H9 (cell line): ENCODE measurements at regions not wholly inside any gene's neighbourhood (a gene's known extent, or its start where the extent isn't known, plus 50 kb on each side); places are given as distances from the start of the nearest gene placed in this dataset.

Experiments used
- DNase-seq: peaks from one replicate; pipeline ENCODE4 v3.0.0-alpha.2; 2017
- H2AFZ ChIP-seq: one replicate; pipeline ENCODE4 v1.6.1; 2013; ENCODE audit warnings: mild to moderate bottlenecking, low read length, control low read depth, moderate library complexity
- H2AK5ac ChIP-seq: 2 replicates; pipeline ENCODE4 v1.6.1; 2013; ENCODE audit warnings: low read length, control low read depth, mixed read lengths; ENCODE audit not compliant: insufficient read length
- H2BK120ac ChIP-seq: one replicate; pipeline ENCODE4 v1.6.1; 2013; ENCODE audit warnings: low read depth, mild to moderate bottlenecking, low read length, control low read depth, inconsistent platforms; ENCODE audit not compliant: poor library complexity, severe bottlenecking
- H2BK12ac ChIP-seq: 2 replicates; pipeline ENCODE4 v1.6.1; 2013; ENCODE audit warnings: low read length, control low read depth, mixed read lengths, low read depth; ENCODE audit not compliant: insufficient read length
- H2BK15ac ChIP-seq: 2 replicates; pipeline ENCODE4 v1.6.1; 2013; ENCODE audit warnings: low read depth, low read length, control low read depth
- H2BK20ac ChIP-seq: one replicate; pipeline ENCODE4 v1.6.1; 2013; ENCODE audit warnings: low read depth, mild to moderate bottlenecking, low read length, control low read depth, inconsistent platforms; ENCODE audit not compliant: poor library complexity, severe bottlenecking
- H2BK5ac ChIP-seq: 2 replicates; pipeline ENCODE4 v1.6.1; 2013; ENCODE audit warnings: low read length, control low read depth, mixed read lengths; ENCODE audit not compliant: insufficient read length
- H3K14ac ChIP-seq: 2 replicates; pipeline ENCODE4 v1.6.1; 2013; ENCODE audit warnings: low read length, control low read depth; ENCODE audit not compliant: insufficient read depth
- H3K18ac ChIP-seq: 2 replicates; pipeline ENCODE4 v1.6.1; 2013; ENCODE audit warnings: low read depth, mild to moderate bottlenecking, mixed read lengths, low read length, control low read depth; ENCODE audit not compliant: insufficient read length
- H3K23ac ChIP-seq: 2 replicates; pipeline ENCODE4 v1.6.1; 2013; ENCODE audit warnings: low read length, control low read depth, mixed read lengths, low read depth; ENCODE audit not compliant: insufficient read length
- H3K23me2 ChIP-seq: 2 replicates; pipeline ENCODE4 v1.6.1; 2013; ENCODE audit warnings: low read depth, mild to moderate bottlenecking, mixed read lengths, low read length, control low read depth; ENCODE audit not compliant: insufficient read length, poor library complexity, severe bottlenecking
- H3K27ac ChIP-seq: 2 replicates; pipeline ENCODE4 v1.5.1; 2013; ENCODE audit warnings: low read length, control low read depth, mixed read lengths, low read depth; ENCODE audit not compliant: insufficient read length
- H3K27me3 ChIP-seq: 2 replicates; pipeline ENCODE4 v1.6.1; 2013; ENCODE audit warnings: low read length, control low read depth, inconsistent platforms; ENCODE audit not compliant: insufficient read depth
- H3K4ac ChIP-seq: 2 replicates; pipeline ENCODE4 v1.6.1; 2013; ENCODE audit warnings: low read depth, mild to moderate bottlenecking, control low read depth, inconsistent platforms, low read length, moderate library complexity
- H3K4me1 ChIP-seq: 2 replicates; pipeline ENCODE4 v1.6.1; 2013; ENCODE audit warnings: low read length, control low read depth, inconsistent platforms; ENCODE audit not compliant: insufficient read depth
- H3K4me2 ChIP-seq: 2 replicates; pipeline ENCODE4 v1.6.1; 2013; ENCODE audit warnings: low read length, control low read depth, mixed read lengths; ENCODE audit not compliant: insufficient read length, insufficient read depth
- H3K56ac ChIP-seq: 2 replicates; pipeline ENCODE4 v1.6.1; 2013; ENCODE audit warnings: low read depth, mild to moderate bottlenecking, mixed read lengths, low read length, control low read depth; ENCODE audit not compliant: insufficient read length
- H3K79me1 ChIP-seq: 2 replicates; pipeline ENCODE4 v1.6.1; 2013; ENCODE audit warnings: low read depth, mild to moderate bottlenecking, moderate library complexity, low read length, control low read depth, inconsistent platforms; ENCODE audit not compliant: insufficient read depth, poor library complexity, severe bottlenecking
- H3K79me2 ChIP-seq: 2 replicates; pipeline ENCODE4 v1.6.1; 2013; ENCODE audit warnings: low read length, control low read depth, inconsistent platforms; ENCODE audit not compliant: insufficient read depth
- H3K9ac ChIP-seq: 2 replicates; pipeline ENCODE4 v1.6.1; 2013; ENCODE audit warnings: low read length, control low read depth, mixed read lengths; ENCODE audit not compliant: insufficient read length; ENCODE audit errors: extremely low read depth
- H3K9me3 ChIP-seq: one replicate; pipeline ENCODE4 v1.6.1; 2013; ENCODE audit warnings: low read depth, low read length, inconsistent platforms; ENCODE audit not compliant: control insufficient read depth
- H3T11ph ChIP-seq: one replicate; pipeline ENCODE4 v1.6.1; 2013; ENCODE audit warnings: mild to moderate bottlenecking, low read length, control low read depth, inconsistent platforms
- H4K20me1 ChIP-seq: one replicate; pipeline ENCODE4 v1.6.1; 2013; ENCODE audit not compliant: control insufficient read depth, insufficient read length, insufficient read depth
- H4K5ac ChIP-seq: 2 replicates; pipeline ENCODE4 v1.6.1; 2013; ENCODE audit warnings: low read depth, mild to moderate bottlenecking, mixed read lengths, low read length, control low read depth; ENCODE audit not compliant: insufficient read length
- H4K8ac ChIP-seq: replicated peaks from 2 replicates; pipeline ENCODE4 v1.6.1; 2013; ENCODE audit warnings: low read length, control low read depth, mixed read lengths, low read depth; ENCODE audit not compliant: insufficient read length
- H4K91ac ChIP-seq: 2 replicates; pipeline ENCODE4 v1.6.1; 2013; ENCODE audit warnings: low read depth, mild to moderate bottlenecking, moderate library complexity, mixed read lengths, low read length, control low read depth; ENCODE audit not compliant: insufficient read length
- H3K27ac Mint-ChIP-seq, 3 experiments: 2 replicates in 2 of 3; 3 replicates in 1 of 3; pipeline ENCODE4 v1.8.0; 2020 to 2021; ENCODE audit warnings: mixed read lengths in 3 of 3, mild to moderate bottlenecking in 1 of 3, moderate library complexity in 1 of 3
- H3K27me3 Mint-ChIP-seq: 2 replicates; pipeline ENCODE4 v1.8.0; 2021; ENCODE audit warnings: low read depth, mild to moderate bottlenecking, moderate library complexity, mixed read lengths
- H3K36me3 Mint-ChIP-seq, 3 experiments: 2 replicates in 2 of 3; 3 replicates in 1 of 3; pipeline ENCODE4 v1.8.0; 2020 to 2021; ENCODE audit warnings: low read depth in 3 of 3, mixed read lengths in 3 of 3; ENCODE audit not compliant: insufficient read depth in 1 of 3
- H3K4me1 Mint-ChIP-seq, 2 experiments: 2 replicates each; pipeline ENCODE4 v1.8.0; 2020; ENCODE audit warnings: mixed read lengths in 2 of 2
- H3K4me3 Mint-ChIP-seq, 2 experiments: 2 replicates in 1 of 2; 3 replicates in 1 of 2; pipeline ENCODE4 v1.8.0; 2020 to 2021; ENCODE audit warnings: mild to moderate bottlenecking in 2 of 2, mixed read lengths in 2 of 2, moderate library complexity in 1 of 2
- H3K9me3 Mint-ChIP-seq, 2 experiments: 2 replicates in 1 of 2; 3 replicates in 1 of 2; pipeline ENCODE4 v1.8.0; 2020; ENCODE audit warnings: mild to moderate bottlenecking in 2 of 2, mixed read lengths in 2 of 2, moderate library complexity in 1 of 2
- WGBS: extraction: QIAGEN DNeasy Blood & Tissue Kit; methylation state at CpG from one replicate; pipeline ENCODE4 v1.1.7; 2013; ENCODE audit warnings: missing lambda C conversion rate, low lambda C conversion rate, mixed read lengths; ENCODE audit not compliant: insufficient read length; ENCODE audit errors: extremely low coverage; 5-methylcytosine and 5-hydroxymethylcytosine counted together
- TF ChIP-seq, protein P1 (sequence below): fragments of 200-600 bp; sonication (generic); conservative IDR thresholded peaks from 3 replicates; pipeline ENCODE4 v1.8.0; 2021; ENCODE audit warnings: antibody characterized with exemption, mild to moderate bottlenecking

DNA sequence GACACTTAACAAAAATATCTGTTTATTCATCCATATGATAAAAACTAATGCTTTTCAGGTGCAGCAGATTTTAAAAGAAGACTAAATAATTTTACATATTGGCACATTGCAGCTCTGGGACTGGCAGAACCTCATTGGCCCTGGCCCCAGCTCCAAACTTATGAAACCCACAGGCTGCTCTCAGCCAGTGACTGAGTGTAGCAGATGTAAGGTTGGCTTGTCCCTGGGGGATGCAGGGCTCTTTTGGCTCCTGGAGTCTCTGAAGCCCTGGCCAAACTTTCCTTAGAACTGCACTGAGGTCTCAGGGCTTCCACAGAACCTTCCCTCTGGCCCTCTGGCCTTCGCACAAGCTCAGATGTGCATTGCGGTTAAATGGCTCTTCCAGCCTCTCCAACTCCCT is 725.0 kb upstream of the SOX11 start:
- Histone ChIP-seq H3K4me1 (no peaks in the 10 kb centered on the region), H3K14ac (no peak overlapping the region), H2BK20ac (no peak overlapping the region), H3K4ac (no peak overlapping the region), H3K56ac (no peak overlapping the region), H2BK12ac (no peak overlapping the region), H2BK15ac (no peak overlapping the region), H2AFZ (no peak overlapping the region), H3K27ac (no peak overlapping the region), H4K91ac (no peak overlapping the region), H2BK120ac (no peak overlapping the region), H3K9me3 (no peaks in the 10 kb centered on the region), H4K8ac (no peak overlapping the region), H3K23ac (no peak overlapping the region), H4K5ac (no peak overlapping the region), H2AK5ac (no peak overlapping the region), H3K9ac (no peak overlapping the region), H3K79me2 (no peaks in the 10 kb centered on the region), H3K4me2 (no peak overlapping the region), H3K27me3 (no peaks in the 10 kb centered on the region), H2BK5ac (no peak overlapping the region), H4K20me1 (no peaks in the 10 kb centered on the region), H3K18ac (no peak overlapping the region), H3T11ph (no peak overlapping the region), H3K23me2 (no peaks in the 10 kb centered on the region), H3K79me1 (no peaks in the 10 kb centered on the region)
- TF ChIP-seq, protein P1, sequence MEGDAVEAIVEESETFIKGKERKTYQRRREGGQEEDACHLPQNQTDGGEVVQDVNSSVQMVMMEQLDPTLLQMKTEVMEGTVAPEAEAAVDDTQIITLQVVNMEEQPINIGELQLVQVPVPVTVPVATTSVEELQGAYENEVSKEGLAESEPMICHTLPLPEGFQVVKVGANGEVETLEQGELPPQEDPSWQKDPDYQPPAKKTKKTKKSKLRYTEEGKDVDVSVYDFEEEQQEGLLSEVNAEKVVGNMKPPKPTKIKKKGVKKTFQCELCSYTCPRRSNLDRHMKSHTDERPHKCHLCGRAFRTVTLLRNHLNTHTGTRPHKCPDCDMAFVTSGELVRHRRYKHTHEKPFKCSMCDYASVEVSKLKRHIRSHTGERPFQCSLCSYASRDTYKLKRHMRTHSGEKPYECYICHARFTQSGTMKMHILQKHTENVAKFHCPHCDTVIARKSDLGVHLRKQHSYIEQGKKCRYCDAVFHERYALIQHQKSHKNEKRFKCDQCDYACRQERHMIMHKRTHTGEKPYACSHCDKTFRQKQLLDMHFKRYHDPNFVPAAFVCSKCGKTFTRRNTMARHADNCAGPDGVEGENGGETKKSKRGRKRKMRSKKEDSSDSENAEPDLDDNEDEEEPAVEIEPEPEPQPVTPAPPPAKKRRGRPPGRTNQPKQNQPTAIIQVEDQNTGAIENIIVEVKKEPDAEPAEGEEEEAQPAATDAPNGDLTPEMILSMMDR: no peak
- Mint-ChIP-seq H3K4me3 (no peak overlapping the region), H3K27ac (no peak overlapping the region; a peak in 1 of 7 replicates), H3K4me1 (0 out of 4 replicates have a peak, but pooled peaks cover 0 to 3% of the 10 kb centered on the region in 2 experiments), H3K36me3 (no peaks in the 10 kb centered on the region; a peak in 1 of 7 replicates), H3K9me3 (no peaks in the 10 kb centered on the region), H3K27me3 (no peaks in the 10 kb centered on the region)
- no peak for DNase-seq
- no CpG with 5 or more reads among the region's 2 CpGs for WGBS
